Ammon's horn (tissue), 1 donor: ENCODE measurements at regions not wholly inside any gene's neighbourhood (a gene's known extent, or its start where the extent isn't known, plus 50 kb on each side); places are given as distances from the start of the nearest gene placed in this dataset.

Source experiments
- DNase-seq: peaks from one replicate; pipeline ENCODE4 v3.0.0-alpha.2; 2016; ENCODE audit warnings: low spot score

- no peak for DNase-seq
Observed at GRCh38 chr5:17761326-17761725, 127.1 kb downstream of the TAF11L14 start.

GRCh38 chr5:17763301-17763700 is 129.0 kb downstream of the TAF11L14 start:
- DNase-seq: no peak

GRCh38 chr5:17766031-17766430 is 131.8 kb downstream of the TAF11L14 start:
- DNase-seq: no peak

GRCh38 chr5:17769277-17769676 is 135.0 kb downstream of the TAF11L14 start:
- DNase-seq: no peak

GRCh38 chr5:17772232-17772631 is 138.0 kb downstream of the TAF11L14 start:
- DNase-seq: no peak

GRCh38 chr5:17785774-17786173 is 151.5 kb downstream of the TAF11L14 start:
- DNase-seq: no peak

- no peak for DNase-seq
Observed at GRCh38 chr5:17788351-17788750, 154.1 kb downstream of the TAF11L14 start.

- DNase-seq: no peak
Observed at GRCh38 chr5:17794201-17794600, 159.9 kb downstream of the TAF11L14 start.

- no peak for DNase-seq
Observed at GRCh38 chr5:17794815-17795214, 160.6 kb downstream of the TAF11L14 start.

GRCh38 chr5:17796142-17796541 is 161.9 kb downstream of the TAF11L14 start:
- no peak for DNase-seq

GRCh38 chr5:17796757-17797396 is 162.6 kb downstream of the TAF11L14 start:
- DNase-seq: no peak

- no peak for DNase-seq
Observed at GRCh38 chr5:17799521-17799920, 165.3 kb downstream of the TAF11L14 start.

- no peak for DNase-seq
Observed at GRCh38 chr5:17801595-17801994, 167.3 kb downstream of the TAF11L14 start.

- DNase-seq: no peak
Observed at GRCh38 chr5:17802256-17802655, 168.0 kb downstream of the TAF11L14 start.

- no peak for DNase-seq
Observed at GRCh38 chr5:17803971-17804370, 169.7 kb downstream of the TAF11L14 start.

- DNase-seq: no peak
Observed at GRCh38 chr5:17805227-17805825, 171.1 kb downstream of the TAF11L14 start.

- DNase-seq: peak; percentile 47
Observed at GRCh38 chr5:17806818-17807468, 172.7 kb downstream of the TAF11L14 start.

- peak; percentile 39 for DNase-seq
Observed at GRCh38 chr5:17808566-17808965, 174.3 kb downstream of the TAF11L14 start.

GRCh38 chr5:17810734-17811133 is 176.5 kb downstream of the TAF11L14 start:
- no peak for DNase-seq

- no peak for DNase-seq
Observed at GRCh38 chr5:17813214-17813613, 179.0 kb downstream of the TAF11L14 start.

- no peak for DNase-seq
Observed at GRCh38 chr5:17816505-17816904, 182.2 kb downstream of the TAF11L14 start.

- DNase-seq: no peak
Observed at GRCh38 chr5:17816944-17817343, 182.7 kb downstream of the TAF11L14 start.

GRCh38 chr5:17817990-17818389 is 183.7 kb downstream of the TAF11L14 start:
- no peak for DNase-seq

GRCh38 chr5:17819783-17820182 is 185.5 kb downstream of the TAF11L14 start:
- no peak for DNase-seq
